ENCODE measurements at regions not wholly inside any gene's neighbourhood (a gene's known extent, or its start where the extent isn't known, plus 50 kb on each side); places are given as distances from the start of the nearest gene placed in this dataset.

DNA sequence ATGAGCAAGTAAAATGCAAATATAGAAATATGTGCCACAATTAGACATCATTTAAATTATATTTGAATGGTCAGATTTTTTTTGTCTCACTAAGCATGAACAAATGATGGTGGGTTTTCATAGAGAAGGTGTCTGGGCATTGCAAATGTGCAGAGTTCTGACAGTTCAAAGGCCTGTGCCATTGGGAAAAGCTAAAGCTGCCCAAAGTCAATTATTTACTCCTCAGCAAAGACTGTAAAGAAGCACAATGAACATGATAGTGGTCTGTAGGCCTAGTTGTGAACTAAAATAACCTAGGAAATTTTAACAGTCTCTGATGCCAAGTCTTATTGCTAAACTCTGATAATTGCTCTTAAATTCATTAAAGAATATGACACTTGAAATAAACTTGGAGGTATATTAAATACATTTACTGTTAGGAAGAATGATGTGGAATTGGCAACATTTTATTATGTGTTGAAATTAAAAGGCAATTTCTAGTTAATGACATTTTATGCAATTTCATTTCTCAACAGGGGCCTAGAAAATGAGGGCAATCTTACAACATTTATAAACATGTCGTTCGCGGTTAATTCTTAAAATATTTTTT lies 874.3 kb upstream of the ADAMTS5 start:
- TF ChIP-seq, protein P1, sequence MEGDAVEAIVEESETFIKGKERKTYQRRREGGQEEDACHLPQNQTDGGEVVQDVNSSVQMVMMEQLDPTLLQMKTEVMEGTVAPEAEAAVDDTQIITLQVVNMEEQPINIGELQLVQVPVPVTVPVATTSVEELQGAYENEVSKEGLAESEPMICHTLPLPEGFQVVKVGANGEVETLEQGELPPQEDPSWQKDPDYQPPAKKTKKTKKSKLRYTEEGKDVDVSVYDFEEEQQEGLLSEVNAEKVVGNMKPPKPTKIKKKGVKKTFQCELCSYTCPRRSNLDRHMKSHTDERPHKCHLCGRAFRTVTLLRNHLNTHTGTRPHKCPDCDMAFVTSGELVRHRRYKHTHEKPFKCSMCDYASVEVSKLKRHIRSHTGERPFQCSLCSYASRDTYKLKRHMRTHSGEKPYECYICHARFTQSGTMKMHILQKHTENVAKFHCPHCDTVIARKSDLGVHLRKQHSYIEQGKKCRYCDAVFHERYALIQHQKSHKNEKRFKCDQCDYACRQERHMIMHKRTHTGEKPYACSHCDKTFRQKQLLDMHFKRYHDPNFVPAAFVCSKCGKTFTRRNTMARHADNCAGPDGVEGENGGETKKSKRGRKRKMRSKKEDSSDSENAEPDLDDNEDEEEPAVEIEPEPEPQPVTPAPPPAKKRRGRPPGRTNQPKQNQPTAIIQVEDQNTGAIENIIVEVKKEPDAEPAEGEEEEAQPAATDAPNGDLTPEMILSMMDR (IDR thresholded peaks at IDR 0.05): no peak
- no peak for TF ChIP-seq EP300 (IDR thresholded peaks at IDR 0.05; ENCODE audit: low read depth)

Data from transverse colon (tissue), 3 donors.